ENCODE measurements at regions not wholly inside any gene's neighbourhood (a gene's known extent, or its start where the extent isn't known, plus 50 kb on each side); places are given as distances from the start of the nearest gene placed in this dataset.

DNA sequence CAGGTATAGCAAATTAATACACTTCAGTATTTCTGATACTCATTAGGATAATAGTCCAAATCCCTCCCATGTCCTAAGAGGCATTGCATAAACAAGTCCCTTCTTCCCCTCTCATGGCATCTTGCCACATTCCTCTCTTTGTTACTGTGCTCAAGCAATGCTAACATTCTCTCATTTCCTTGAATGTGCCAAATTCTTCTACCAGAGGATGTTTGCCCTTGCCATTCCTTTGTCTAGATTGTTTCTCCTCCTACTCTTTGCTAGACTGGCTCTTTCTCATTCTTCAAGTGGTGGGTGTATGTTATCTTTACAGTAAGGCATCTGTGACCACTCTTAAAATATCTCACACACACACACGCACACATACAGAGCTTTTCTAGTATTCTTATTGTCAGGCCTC, 621.0 kb upstream of the CXADR start:
- no peaks in the 10 kb centered on the region for H3K4me1 ChIP-seq
- TF ChIP-seq, protein P1, sequence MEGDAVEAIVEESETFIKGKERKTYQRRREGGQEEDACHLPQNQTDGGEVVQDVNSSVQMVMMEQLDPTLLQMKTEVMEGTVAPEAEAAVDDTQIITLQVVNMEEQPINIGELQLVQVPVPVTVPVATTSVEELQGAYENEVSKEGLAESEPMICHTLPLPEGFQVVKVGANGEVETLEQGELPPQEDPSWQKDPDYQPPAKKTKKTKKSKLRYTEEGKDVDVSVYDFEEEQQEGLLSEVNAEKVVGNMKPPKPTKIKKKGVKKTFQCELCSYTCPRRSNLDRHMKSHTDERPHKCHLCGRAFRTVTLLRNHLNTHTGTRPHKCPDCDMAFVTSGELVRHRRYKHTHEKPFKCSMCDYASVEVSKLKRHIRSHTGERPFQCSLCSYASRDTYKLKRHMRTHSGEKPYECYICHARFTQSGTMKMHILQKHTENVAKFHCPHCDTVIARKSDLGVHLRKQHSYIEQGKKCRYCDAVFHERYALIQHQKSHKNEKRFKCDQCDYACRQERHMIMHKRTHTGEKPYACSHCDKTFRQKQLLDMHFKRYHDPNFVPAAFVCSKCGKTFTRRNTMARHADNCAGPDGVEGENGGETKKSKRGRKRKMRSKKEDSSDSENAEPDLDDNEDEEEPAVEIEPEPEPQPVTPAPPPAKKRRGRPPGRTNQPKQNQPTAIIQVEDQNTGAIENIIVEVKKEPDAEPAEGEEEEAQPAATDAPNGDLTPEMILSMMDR (IDR thresholded peaks at IDR 0.05), result no peak
- 72 to 79% methylated on average over 1 of the region's 1 CpG for WGBS, 2 donors
- H3K27me3 ChIP-seq, result no peaks in the 10 kb centered on the region
- no peak overlapping the region for H3K27ac ChIP-seq
- H3K9me3 ChIP-seq, result no peaks in the 10 kb centered on the region
- ATAC-seq (no peak), DNase-seq (no peak)
- intact Hi-C loops (cut with DNase I), result no loop called here
- H3K36me3 ChIP-seq, result no peaks in the 10 kb centered on the region
- no peak overlapping the region for H3K4me3 ChIP-seq

DNA sequence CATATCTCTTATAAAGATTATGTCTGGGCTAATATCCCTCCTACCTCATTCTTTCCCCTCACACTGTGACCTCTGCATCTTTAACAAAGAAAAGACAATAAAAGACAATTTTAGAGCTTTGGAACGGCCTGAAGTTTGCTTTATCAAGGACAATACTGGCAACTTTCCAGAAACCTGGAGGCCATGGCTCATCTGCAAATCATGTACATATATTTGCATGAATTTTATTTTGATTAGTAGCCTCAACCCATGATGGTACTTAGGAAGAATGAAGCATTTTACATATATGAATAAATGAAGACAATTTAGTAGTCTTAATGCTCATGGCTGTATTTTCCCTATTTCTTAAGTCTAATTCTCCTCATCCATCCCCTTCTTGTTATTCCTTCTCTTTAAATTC, 612.2 kb upstream of the CXADR start:
- no peak for ATAC-seq
- Histone ChIP-seq H3K4me1 (no peaks in the 10 kb centered on the region), H3K27me3 (no peaks in the 10 kb centered on the region), H3K36me3 (no peaks in the 10 kb centered on the region), H3K9me3 (no peaks in the 10 kb centered on the region), H3K27ac (no peak overlapping the region), H3K4me3 (no peak overlapping the region)
- TF ChIP-seq, protein P1 (IDR thresholded peaks at IDR 0.05), result no peak
- intact Hi-C loops (cut with DNase I), result no loop called here
- DNase-seq, result no peak
- WGBS, 2 donors, result 38% methylated on average over 1 of the region's 1 CpG

DNA sequence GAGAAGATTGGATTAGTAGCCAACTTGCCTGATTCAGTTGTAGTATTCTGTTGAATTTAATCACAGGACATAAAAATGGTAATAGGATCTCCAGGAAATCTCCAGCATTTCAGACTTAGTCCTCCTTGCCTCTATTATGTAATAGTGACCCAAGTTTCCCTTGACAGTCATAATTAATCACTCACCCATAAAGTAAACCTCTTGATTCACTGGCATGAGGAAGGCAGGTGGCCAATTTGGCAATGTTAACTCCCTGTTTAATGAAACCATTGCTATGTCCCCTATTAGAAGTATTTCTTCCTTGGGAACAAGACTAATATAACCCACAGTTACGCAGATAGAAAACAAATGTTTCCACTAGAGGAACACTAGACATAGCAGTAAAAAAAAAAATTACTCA, 604.8 kb upstream of the CXADR start:
- H3K36me3 ChIP-seq, result no peaks in the 10 kb centered on the region
- no peak overlapping the region for H3K4me3 ChIP-seq
- H3K27me3 ChIP-seq, result no peaks in the 10 kb centered on the region
- WGBS, 2 donors, result 91 to 95% methylated on average over 1 of the region's 1 CpG
- no peaks in the 10 kb centered on the region for H3K9me3 ChIP-seq
- peaks cover 0 to 4% (median 0%) of the 10 kb centered on the region in 9 donors for H3K4me1 ChIP-seq
- intact Hi-C loops (cut with DNase I), result no loop called here
- no peak overlapping the region for H3K27ac ChIP-seq
- TF ChIP-seq, protein P1 (IDR thresholded peaks at IDR 0.05), result no peak
- ATAC-seq, result no peak
- DNase-seq, result no peak

DNA sequence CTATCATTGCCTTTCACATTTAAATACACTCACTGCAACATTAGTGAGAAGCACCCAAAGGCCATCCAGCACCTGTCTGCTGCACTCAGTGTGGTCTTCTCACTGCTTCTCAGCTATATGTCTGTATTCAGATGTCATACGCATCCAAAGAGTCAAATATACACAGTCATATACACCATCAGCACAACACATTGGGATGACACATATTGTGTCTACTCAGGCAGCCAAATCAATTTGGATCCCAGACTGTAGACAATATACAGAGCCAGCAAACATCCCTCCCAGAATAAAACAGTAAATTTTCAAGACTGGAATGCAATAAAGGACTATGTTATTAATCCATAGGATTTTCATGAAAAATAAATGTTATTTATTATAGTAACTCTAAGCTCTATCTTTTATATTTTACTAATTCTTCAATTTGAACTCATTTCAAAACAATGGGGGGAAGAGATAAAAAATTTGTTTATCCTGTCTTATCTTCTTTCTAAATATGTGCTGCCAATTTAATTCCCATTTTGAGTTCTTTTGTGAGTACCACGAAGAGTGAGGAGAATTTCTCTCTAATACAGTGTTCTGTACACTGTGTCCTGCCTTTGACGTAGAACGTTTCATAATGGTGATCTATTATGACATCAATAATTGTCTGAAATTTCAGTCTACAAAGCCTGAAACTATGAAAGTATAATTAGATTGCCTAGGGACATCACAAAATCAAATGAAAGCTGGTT, 602.2 kb upstream of the CXADR start:
- no peaks in the 10 kb centered on the region for H3K27me3 ChIP-seq
- TF ChIP-seq, protein P1 (IDR thresholded peaks at IDR 0.05), result no peak
- peaks cover 0 to 4% (median 0%) of the 10 kb centered on the region in 9 donors for H3K4me1 ChIP-seq
- no peak overlapping the region for H3K4me3 ChIP-seq
- DNase-seq (no peak), ATAC-seq (peak in 1 of 8 donors; percentile 66)
- H3K36me3 ChIP-seq, result no peaks in the 10 kb centered on the region
- intact Hi-C loops (cut with DNase I), result no loop called here
- H3K27ac ChIP-seq, result no peak overlapping the region
- H3K9me3 ChIP-seq, result peaks cover 0 to under 1% (median 0%) of the 10 kb centered on the region in 11 donors
- 58 to 64% methylated on average over 4 of the region's 4 CpGs for whole genome bisulfite sequencing, 2 donors
